ENCODE measurements at regions not wholly inside any gene's neighbourhood (a gene's known extent, or its start where the extent isn't known, plus 50 kb on each side); places are given as distances from the start of the nearest gene placed in this dataset.
"Not testable (repeated sequence)": the region's sequence is repeated elsewhere in the genome, so short reads cannot be mapped to it uniquely, and the experiment has no call there.

DNA sequence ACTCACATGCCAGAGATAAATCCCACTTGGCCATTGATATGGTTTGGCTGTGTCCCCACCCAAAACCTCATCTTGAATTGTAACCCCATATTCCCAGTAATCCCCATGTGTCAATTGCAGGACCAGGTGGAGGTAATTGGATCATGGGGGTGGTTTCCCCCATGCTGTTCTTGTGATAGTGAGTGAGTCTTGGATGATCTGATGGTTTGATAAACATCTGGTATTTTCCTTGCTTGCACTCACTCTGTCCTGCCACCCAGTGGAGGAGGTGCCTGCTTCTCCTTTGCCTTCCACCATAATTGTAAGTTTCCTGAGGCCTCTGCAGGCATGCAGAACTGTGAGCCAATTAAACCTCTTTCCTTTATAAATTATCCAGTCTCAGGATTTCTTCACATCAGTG is 50.4 kb upstream of the B3GAT2 start:
- DNase-seq, result not testable (repeated sequence)

DNA sequence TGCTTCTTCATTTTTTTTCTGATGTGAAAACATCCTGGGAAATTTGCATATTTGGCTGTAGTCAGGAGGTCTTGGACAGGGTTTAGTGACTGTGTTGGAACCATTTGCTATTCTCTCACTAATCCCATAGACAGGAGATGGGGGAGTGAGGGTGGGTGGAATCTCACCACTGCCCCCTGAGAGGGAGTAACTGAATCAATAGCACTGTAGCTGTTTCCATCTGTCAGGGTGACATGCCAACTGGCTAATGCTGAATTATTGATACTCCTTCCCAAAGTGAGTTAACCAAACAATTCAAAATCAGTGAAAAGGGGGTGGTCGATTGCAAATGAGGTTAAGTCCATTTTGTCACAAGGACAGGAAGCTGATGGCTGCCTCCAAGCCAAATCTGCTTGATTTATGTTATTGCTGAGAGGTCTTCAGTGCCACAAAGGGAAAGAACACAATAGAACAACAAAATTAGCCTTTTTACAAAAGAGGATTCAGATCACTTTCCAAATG is 55.1 kb upstream of the B3GAT2 start:
- peak; percentile 8 for DNase-seq

DNA sequence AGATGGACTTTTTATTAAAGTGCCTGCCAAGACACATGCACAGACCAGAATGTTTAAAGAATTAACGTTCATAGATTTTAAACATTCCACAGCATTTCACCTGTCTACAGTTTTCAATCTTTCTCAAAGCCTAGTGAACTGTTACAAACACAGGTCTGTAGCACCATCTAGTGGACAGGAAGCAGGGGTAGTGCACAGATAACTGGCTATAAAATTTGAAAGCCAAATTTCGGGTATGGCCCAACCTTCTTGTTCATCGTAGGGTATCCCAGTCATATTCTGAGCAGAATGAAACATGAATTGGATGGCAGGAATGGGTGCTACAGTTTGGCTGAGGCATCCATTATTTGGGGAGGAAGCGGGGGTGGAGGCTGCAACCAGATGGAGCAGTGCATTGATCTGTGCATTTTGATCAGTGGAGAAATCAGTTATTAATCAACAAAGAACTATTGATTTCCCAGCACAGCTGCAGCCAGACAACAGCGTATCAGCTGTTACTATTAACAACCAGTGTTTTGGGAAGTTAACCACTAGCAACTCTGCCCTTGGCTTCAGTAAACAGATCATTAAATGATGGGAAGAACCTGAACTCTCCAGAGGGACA is 56.1 kb upstream of the B3GAT2 start:
- peak; percentile 63 for DNase-seq

DNA sequence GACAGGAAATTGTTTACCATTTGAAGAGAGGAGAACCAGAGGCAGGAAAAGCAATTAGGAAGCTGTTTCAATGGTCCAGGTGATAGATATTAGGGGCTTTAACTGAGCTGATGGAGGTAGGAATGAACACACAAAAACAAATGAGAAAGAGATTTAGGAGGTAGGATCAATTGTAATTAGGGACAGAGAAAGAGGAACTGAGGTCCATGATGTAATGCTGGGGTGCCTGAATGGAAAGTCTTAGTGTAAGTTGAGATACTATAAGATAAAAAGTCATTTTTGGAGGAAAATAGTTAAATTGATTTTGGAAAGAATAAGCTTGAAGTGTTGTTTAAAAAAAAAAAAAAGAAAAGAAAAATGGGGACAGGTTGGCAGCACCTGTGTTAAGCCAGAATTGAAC is 58.5 kb upstream of the B3GAT2 start:
- peak; percentile 19 for DNase-seq

DNA sequence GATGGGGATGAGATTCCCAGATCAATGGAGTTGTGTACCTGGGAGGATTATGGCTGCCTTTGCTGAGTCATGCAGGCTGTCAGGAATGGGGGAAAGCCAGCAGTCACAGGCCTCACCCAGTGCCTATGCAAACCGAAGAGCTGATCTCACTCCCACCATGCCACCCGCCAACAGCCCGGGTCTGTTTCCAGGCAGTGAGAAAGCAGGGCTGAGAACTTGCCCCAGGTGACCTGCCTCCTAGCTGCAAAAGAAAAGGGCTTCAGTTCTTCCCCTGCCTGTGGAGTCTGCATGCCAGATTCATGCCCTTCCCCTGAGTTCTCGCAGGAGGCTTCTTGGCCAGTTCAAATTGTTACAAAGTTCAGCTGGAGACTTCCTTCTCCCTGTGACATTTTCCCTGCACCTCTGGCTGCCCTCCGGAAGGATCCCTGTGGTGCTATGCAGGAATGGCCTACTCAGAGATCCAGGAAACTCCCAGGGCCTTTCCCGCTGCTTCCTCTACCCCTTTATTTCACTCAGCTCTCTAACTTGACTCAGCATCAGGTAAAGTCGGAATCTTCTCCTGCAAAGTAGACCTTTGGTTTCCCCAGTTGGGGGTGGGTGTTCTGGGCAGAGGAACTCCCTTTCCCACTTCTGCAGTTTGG is 71.5 kb upstream of the B3GAT2 start:
- no peak for DNase-seq

DNA sequence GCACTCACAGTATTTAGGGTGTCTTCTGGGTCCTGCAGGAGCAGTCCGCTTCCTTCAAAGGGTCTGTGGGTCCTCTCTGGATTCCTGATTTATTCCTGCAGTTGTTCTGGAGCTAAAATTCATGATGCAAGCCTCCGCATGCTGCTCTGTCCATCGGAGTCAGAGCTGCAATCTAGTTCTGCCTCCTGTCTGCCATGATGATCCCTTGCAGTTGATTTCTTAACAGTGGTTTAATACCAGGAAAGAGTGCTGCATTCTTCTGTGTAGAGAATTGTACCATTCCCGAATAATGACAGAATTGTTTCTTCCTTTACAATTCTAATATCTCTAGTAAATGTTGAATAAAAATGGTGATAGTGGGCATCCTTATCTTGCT is 72.0 kb upstream of the B3GAT2 start:
- DNase-seq, result no peak

DNA sequence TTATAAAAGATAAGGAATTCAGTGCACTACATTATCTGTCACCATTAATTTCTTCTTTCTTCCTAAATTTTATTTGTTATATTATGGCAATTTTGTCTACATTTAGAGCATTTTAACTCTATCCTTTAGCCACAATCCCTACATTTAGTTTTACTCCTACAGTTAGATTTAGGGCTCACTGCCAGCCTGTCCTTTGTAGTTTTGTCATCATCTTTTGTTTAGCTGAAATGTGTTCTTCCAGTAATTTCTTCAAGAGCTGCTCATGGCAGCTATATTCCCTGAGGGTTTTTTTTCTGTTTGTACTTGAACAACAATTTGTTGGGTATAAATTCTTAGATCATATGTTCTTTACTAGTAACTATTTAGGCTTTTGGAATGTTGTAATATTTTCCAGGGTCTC is 72.7 kb upstream of the B3GAT2 start:
- DNase-seq, result no peak

DNA sequence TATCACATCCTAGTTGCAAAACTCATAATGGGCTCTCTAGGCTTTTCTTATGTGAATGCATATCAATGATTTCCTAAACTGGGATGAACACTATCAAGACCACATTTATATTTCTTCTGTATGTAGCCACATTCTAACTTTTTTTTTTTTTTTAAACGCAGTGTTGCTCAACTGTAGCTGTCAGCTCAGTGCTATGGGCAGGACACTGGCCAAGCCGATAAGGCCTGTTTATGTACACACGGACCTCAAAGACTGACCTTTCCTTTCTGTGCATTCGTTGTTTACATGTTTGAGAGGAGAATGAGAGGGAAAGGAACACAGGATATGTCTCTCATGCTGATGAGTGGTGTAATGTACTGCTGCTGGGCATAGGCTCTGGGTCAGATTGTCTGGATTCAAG is 75.1 kb upstream of the B3GAT2 start:
- DNase-seq, result no peak

DNA sequence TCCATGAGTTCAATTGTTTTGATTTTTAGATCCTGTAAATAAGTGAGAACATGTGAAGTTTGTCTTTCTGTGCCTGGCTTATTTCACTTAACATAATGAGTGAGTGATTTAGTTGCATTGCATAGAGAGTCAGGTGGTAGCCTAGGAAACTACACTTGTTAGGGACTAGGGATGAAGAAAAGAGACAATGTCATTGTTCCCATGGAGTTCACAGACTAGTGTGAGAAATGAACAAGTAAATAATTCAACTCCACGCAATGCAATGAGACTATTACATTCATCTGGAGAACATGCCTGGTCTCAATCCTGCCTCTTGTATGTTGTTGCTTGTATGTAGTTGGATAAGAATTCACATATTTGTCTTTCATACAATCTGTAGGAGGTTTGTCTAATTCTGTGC is 76.3 kb upstream of the B3GAT2 start:
- DNase-seq, result no peak

DNA sequence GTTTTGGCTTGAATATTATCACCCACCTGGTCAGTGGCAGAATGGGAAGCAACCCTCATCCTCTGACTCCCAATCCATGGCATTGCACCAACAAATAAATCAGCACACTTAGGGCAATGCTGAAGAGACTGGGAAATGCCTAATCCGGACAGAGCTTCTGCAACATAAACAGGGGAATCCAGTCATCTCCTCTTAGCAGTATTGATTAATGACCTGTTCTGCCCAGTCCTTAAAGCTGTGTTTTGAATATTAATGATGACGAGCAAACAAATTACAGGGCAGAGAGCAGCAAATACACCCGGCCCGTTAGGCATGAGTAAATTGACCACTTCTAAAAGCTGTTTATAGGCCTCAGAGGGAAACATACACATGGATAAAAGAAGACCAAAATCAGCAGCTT is 77.0 kb upstream of the B3GAT2 start:
- no peak for DNase-seq

DNA sequence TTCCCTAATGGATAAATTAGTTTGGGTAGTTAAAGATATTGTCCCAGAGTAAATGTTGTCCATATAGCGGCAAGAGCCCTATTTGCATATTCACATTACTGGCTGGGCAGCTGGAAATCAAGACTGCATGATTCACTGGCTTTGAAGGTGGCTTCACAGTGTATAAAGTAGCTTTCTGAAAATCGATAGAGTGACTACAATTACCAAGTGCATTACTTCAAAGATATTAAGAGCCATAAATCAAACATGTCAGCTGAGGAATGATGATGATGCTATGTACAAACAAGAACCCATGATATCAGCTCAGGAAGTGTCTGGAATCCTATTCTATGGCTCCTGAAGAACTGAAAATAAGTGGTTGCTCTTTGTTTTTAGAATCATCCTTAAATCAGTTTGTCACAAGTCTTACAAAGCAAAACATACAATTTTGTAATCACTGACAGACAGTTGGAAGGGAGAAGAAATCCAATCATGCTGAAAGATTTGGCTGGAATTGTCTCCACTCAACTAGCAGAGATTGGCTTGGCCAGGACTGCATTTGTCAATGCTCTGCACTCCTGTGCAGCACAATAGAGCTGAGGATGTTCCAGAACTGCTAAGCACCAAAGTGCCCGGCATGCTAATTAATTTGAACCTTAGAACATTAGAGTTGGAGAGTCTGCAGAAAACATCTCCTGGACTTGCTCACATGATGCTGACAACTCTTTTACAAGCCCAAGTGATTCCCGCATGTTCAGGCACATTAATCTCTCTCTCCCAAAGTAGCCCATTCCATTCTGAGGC is 77.9 kb upstream of the B3GAT2 start:
- DNase-seq, result no peak

DNA sequence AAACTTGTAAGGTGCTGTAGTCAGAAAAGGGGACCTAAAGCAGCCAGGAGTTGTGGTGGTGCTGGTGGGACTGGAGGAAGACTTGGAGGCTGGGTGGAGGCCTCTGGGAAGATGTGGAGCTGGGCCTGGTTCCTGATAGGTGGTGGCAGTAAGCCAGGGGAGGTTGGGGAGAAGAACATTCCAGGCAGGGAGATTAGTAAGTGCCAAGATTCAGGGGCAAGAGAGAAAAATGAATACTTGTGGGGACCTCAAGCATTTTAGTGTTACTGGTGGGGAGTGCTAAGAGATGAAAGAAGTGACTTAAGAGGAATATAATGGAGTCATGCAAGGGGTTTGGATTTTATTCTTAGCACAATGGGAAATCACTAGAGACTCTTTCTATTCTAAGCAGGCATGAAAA is 79.0 kb upstream of the B3GAT2 start:
- DNase-seq, result no peak

DNA sequence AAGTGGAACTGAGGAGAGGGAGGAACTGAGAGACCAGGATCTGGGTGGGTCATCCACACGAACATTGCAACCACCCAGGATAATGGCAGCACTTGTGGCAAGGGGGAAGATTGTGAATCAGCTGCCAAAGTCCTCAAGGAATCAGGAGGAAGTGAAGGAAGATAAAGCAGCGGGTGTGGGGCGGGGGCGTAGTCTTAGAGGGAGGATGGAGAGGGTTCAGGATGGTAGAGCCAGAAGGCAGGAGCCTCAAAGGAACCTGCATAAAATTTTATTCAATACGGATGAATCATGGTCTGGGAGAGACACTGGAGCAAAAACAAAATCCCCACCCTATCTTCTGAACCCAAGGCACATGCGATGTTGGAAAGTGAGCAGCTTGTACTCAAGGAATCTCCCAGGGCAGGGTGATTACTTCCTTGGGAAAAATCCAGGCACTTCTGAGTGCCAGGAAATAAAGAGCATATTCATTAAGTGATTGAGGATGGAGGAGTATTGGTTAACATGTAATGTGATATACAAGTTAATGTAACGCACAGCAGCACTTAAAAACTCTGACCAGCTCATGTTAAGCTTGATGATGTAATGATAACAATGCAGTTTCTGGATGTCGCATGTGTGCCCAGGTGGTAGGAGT is 82.0 kb upstream of the B3GAT2 start:
- DNase-seq, result no peak

DNA sequence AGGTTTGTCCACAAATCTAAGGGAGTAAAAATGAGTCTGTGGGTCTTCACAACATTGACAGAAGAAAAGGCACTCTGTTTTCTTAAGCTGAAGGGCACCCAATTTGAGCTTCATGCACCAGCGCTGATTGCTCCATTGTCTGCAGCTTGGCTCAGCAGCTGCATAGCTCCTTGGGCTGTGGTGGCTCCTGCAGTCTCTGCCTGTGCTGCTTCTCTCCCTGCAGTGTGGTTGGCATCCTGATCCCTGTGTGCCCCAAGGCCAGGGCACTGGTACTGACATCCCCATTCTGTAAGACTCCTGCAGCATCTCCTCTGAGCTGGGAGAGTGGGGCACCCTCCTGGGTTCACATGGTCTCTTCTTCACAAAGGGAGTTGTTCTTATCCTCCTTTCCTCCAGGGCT is 83.2 kb upstream of the B3GAT2 start:
- DNase-seq, result no peak

DNA sequence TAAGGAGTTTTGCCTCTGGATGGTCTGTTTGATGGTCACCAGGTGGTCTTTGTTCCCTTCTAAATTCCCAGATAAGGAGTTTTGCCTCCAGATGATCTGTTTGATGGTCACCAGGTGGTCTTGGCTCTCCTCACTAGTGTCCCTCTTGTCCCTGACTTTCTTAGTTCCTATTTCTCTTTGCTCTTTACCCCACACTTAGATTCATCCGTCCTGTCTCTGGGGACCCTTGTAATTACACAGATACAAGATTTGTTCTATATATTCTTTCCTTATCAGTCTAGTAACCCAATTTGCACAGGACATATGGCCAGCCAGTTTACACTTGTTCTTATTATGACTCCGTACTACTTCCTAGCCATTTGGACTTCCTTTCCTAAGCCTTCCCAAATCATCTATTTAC is 84.0 kb upstream of the B3GAT2 start:
- no peak for DNase-seq

DNA sequence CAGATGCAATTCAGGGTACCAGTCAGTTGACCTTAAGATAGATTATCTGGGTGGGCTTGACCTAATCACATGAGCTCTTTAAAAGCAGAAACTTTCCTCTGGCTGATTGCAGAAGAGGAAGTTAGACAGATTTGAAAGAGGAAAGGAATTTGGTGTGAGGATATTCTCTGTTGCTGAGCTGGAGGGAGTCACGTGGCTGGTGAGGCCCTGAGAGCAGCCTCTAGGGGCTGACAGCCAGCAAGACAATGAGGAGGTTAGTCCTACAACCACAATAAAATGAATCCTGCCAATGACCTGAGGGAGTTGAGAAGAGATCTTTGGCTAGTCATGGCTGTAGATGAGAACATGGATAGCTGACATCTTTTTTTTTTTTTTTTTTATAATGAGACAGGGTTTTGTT is 87.0 kb upstream of the B3GAT2 start:
- no peak for DNase-seq

DNA sequence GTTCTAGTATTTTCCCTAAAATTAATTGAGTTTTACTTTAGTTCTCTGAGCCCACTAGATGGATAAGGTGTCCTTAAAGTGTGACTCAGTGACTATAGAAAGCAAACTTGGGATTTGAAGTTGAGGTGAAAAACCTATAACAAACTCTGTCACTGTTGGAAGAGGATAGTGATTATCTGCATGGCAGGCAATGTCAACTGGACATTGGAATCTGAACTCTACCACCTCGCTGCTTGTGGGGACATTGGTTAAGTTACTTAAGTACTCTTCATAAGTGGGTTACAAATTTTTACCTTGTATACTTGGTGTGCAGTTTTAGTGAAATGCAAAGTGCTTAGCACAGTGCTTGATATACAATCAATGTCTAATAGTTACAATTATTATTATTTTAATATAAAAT is 87.9 kb upstream of the B3GAT2 start:
- no peak for DNase-seq

DNA sequence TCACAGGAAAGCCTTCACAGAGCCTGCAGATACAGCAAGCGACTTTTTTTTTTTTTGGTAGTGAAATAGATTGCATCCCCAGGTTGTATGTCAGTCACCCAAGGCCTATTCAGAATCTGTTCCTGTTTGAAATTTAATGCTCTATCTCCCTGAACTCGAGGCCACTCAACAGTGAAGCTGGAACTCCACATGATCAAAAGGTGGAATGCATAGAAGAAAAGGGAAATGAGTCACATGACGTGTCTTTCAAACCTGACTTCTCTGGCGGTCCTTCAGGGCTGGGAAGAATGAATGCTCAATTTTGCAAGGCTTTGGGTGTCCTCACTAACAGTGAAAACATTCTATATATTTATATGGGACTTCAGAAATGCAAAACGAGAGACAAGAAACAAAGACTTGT is 88.4 kb upstream of the B3GAT2 start:
- DNase-seq, result no peak

DNA sequence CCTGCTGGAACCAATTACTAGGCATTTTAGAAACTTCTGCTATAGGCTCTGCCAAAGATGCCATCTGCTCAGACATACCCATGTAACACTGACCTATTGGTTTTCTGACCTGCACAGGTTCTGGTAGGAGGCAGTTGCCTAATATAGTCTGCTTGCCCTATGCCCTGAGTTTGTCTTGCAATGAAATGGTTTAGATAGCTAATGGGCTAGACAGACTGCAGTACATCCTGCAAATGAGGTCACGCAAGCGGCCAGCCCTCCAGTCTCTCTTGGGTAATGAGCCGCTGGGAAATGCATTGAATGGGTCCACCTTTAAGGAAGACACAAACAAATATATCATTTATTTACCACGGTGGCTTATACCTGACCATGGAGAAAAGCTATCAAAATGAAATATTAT is 90.6 kb upstream of the B3GAT2 start:
- no peak for DNase-seq

DNA sequence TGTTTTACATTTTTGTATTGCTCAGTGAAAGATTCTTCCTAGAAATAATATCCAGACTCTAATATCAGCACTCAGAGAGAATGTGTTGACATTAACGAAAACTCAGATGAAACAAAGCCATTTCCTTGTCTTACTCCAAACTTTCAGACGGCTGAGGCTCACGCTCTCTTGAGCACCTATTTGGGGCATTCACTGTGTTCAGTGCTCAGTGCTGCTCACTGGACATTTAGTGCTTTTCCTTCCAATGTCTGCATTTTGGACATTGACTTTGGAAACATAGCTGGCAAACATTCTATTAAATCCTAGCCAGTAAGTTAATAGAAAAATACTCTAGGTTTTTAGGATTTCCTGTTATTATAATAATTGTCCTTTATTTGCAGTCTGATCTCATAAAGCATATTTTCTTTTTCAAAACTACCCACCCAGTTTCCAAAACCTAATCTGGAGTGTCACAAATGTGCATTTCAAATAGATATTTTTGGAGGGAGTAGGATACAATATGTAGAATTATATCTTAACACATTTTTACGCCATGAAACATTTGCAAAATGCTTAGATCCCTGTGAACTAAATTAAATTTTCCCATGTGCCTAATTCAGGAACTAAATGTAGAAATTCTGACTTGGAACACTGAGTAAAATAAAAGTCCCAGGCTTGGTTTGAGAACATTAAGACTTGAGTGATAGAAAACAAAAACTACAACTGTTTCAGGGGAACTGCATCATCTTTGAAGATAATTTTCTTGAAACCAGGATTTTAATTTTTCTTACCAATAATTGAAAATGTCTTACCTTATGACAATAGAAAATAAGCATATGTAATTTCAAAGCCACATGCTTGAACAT is 91.7 kb upstream of the B3GAT2 start:
- DNase-seq, result peak; percentile 41

DNA sequence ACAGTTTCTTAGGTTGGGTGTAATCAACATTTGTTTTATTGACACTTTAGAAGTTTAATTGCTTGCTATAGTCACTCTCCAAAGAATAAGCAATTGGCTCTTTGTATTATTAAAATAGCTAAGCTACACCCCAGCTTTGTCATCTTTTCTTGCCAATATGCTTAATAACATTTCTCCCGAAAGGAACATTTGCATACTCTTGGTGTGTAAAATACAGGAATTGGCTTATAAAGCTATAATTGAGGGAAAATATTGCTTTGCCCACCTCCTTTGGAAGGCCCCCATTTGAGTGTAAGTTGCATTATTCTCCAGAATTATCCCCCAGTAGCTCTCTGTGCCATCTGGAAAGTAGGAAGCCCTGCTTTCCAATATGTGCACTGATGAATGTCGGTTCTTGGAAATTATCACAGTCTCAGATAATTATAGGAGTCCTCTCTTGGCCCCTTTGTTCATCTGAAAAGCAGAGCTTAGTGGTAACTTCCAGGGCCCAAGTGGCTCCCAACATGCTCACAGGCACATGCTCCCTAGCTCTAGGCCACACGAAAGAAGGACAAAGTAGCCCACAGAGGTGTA is 92.4 kb upstream of the B3GAT2 start:
- peak; percentile 16 for DNase-seq

DNA sequence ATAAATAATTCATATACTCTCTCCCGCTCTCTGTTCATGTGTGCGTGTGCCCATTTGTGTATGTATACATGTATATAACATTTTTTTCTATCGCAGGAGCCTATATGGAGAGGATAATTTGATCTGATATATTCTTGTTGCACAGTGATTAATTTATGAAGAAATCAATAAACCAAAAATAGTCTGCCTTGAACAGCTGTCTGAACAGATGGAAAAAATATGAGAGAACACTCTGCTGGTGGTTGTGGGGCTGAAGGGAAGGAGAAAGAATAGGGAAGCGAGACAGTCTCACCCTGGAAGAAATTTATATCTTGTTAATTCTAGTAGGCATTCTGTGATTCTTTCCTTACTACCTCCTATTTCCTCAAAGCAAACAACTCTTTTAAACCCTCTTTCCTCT is 96.6 kb upstream of the B3GAT2 start:
- no peak for DNase-seq

Data from hindlimb muscle (tissue), 1 donor.